CD4-positive, alpha-beta T cell (primary cell): ENCODE measurements at regions not wholly inside any gene's neighbourhood (a gene's known extent, or its start where the extent isn't known, plus 50 kb on each side); places are given as distances from the start of the nearest gene placed in this dataset.

ENCODE experiments used
- ATAC-seq: fragments of 200-7000 bp; cut with Tn5 transposase; one replicate; pipeline ENCODE4 v1.10.0; 2022; ENCODE audit warnings: mild to moderate bottlenecking; ENCODE audit not compliant: poor library complexity
- CTCF ChIA-PET: fragments of 350-600 bp; sonication (Branson Sonifier 250); formaldehyde crosslinking; loops from one replicate; lab custom pipeline; 2021; ENCODE audit warnings: antibody characterized with exemption, inconsistent platforms; lab: Charles Lee
- POLR2A ChIA-PET: fragments of 350-600 bp; sonication (Branson Sonifier 250); formaldehyde crosslinking; loops from one replicate; lab custom pipeline; 2021; ENCODE audit warnings: antibody characterized with exemption, inconsistent platforms; lab: Charles Lee
- DNase-seq, 14 experiments: peaks; one replicate each; pipeline ENCODE4 v3.0.0-alpha.2; 2013 to 2020; ENCODE audit warnings: mixed read lengths in 2 of 14
- H3K27ac ChIP-seq, 2 donors: one replicate each; pipeline versions ENCODE4 v1.5.1 to v1.7.0; 2013; ENCODE audit warnings: low read length in 2 of 2, low read depth in 1 of 2, mild to moderate bottlenecking in 1 of 2
- H3K27me3 ChIP-seq, 2 experiments: 1 replicate in 1 of 2; 2 replicates in 1 of 2; pipeline versions ENCODE4 v1.6.1 to v1.7.0; 2013; ENCODE audit warnings: low read length in 2 of 2, control low read depth in 1 of 2, mild to moderate bottlenecking in 1 of 2, moderate library complexity in 1 of 2; ENCODE audit not compliant: insufficient read depth in 2 of 2, control insufficient read depth in 1 of 2
- H3K36me3 ChIP-seq: one replicate; pipeline ENCODE4 v1.6.1; 2013; ENCODE audit warnings: low read length, control low read depth; ENCODE audit not compliant: insufficient read depth
- H3K4me1 ChIP-seq: one replicate; pipeline ENCODE4 v1.6.1; 2013; ENCODE audit warnings: low read length, control low read depth; ENCODE audit not compliant: insufficient read depth
- H3K4me3 ChIP-seq: one replicate; pipeline ENCODE4 v1.5.1; 2013; ENCODE audit warnings: mild to moderate bottlenecking, low read length, moderate library complexity
- H3K9me3 ChIP-seq, 2 experiments: 1 replicate in 1 of 2; 2 replicates in 1 of 2; pipeline versions ENCODE4 v1.6.1 to v1.7.0; 2013; ENCODE audit warnings: low read length in 2 of 2, mild to moderate bottlenecking in 2 of 2, control low read depth in 1 of 2, moderate library complexity in 1 of 2; ENCODE audit not compliant: control insufficient read depth in 1 of 2, insufficient read depth in 1 of 2
- H3K27ac Mint-ChIP-seq: one replicate; pipeline ENCODE4 v1.8.0; 2020; ENCODE audit warnings: mixed read lengths
- H3K27me3 Mint-ChIP-seq: one replicate; pipeline ENCODE4 v1.8.0; 2021; ENCODE audit warnings: mixed read lengths
- H3K36me3 Mint-ChIP-seq: one replicate; pipeline ENCODE4 v1.8.0; 2021; ENCODE audit warnings: low read depth, mixed read lengths
- H3K4me1 Mint-ChIP-seq: one replicate; pipeline ENCODE4 v1.8.0; 2021; ENCODE audit warnings: low read depth, mixed read lengths
- H3K4me3 Mint-ChIP-seq: one replicate; pipeline ENCODE4 v1.8.0; 2020; ENCODE audit warnings: mild to moderate bottlenecking, mixed read lengths
- H3K9me3 Mint-ChIP-seq: one replicate; pipeline ENCODE4 v1.8.0; 2020; ENCODE audit warnings: mixed read lengths
- intact Hi-C, 2 experiments: fragments of 100-400 bp; cut with DNase I in 1 of 2; cut with micrococcal nuclease in 1 of 2; formaldehyde crosslinking; loops; one replicate each; pipeline versions ENCODE4 v1.15.1 to v1.9.0; 2023 to 2025; cut with DNase I, micrococcal nuclease
- TF ChIP-seq, protein P1 (sequence below): fragments of 200-600 bp; IDR thresholded peaks from one replicate; pipeline ENCODE4 v1.8.0; 2022; ENCODE audit warnings: antibody characterized with exemption, mild to moderate bottlenecking

DNA sequence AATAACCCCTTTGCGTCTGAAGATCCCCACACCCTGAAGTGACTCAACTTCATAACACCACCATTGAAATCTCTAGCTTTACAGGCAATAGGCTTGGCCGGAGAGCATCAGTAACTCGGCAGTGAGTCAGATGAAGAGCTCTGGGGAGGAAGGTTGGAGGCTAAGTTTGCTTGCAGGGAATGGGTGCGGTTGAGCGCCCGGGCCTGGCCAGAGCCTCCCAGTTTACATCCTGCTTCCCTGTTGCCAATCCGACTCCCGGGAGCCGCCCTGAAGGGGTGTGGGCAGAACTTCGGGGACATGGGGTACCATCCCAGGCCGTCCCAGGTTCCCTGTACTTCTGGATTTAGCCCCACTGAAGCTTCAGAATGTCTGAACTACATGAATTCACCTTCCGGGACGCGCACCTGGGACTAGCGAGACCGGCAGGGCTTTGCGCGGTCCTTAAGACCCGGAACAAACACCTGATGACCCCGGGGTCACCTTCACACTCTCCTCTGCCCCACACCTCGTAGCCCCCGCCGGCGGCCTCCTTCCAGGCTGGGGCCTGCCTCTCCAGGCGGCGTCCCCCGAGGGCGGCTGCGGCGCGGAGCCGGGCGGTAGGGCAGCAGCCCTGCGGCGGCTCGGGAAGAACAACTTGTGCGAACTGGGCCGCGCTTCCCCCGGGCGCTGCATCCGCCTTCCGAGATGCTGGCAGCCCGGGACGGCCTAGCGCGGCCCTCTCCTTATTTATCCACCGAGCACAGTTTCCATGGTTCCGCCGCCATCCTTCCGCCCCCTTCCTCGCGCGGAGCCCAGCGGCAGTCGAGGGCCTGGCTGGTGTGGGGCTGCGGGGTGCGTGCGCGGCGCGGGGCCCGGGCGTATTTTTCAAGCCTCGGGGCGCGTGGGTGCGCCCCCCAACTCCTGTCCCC lies 56.6 kb upstream of the RREB1 start:
- Mint-ChIP-seq H3K9me3 (no peaks in the 10 kb centered on the region), H3K36me3 (no peaks in the 10 kb centered on the region), H3K27ac (peak overlapping the region; percentile 42), H3K27me3 (no peaks in the 10 kb centered on the region), H3K4me3 (peak overlapping the region; percentile 82), H3K4me1 (peaks cover 10% of the 10 kb centered on the region)
- Histone ChIP-seq H3K36me3 (no peaks in the 10 kb centered on the region), H3K9me3 (no peaks in the 10 kb centered on the region), H3K27ac (peak overlapping the region in 1 of 2 donors; percentile 59), H3K27me3 (no peaks in the 10 kb centered on the region), H3K4me1 (peaks cover 19% of the 10 kb centered on the region), H3K4me3 (peak overlapping the region; percentile 74)
- DNase-seq, result peak; percentile 10 to 68 (median 30)
- ChIA-PET POLR2A (interaction anchor here (0.8 to 3.7 kb wide), 8 partner anchors 16 to 77 kb away, joined by 3 to 22 read pairs (median 5); partner anchors contain the start of gene RREB1), CTCF (no interaction called here)
- intact Hi-C loops, result loop anchor here (2.0 to 5.0 kb wide), 4 partner anchors 36 to 91 kb away; partner anchors contain the start of gene RREB1 (in 1 of the 2)
- TF ChIP-seq, protein P1, sequence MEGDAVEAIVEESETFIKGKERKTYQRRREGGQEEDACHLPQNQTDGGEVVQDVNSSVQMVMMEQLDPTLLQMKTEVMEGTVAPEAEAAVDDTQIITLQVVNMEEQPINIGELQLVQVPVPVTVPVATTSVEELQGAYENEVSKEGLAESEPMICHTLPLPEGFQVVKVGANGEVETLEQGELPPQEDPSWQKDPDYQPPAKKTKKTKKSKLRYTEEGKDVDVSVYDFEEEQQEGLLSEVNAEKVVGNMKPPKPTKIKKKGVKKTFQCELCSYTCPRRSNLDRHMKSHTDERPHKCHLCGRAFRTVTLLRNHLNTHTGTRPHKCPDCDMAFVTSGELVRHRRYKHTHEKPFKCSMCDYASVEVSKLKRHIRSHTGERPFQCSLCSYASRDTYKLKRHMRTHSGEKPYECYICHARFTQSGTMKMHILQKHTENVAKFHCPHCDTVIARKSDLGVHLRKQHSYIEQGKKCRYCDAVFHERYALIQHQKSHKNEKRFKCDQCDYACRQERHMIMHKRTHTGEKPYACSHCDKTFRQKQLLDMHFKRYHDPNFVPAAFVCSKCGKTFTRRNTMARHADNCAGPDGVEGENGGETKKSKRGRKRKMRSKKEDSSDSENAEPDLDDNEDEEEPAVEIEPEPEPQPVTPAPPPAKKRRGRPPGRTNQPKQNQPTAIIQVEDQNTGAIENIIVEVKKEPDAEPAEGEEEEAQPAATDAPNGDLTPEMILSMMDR, result no peak
- ATAC-seq, result peak; percentile 53

DNA sequence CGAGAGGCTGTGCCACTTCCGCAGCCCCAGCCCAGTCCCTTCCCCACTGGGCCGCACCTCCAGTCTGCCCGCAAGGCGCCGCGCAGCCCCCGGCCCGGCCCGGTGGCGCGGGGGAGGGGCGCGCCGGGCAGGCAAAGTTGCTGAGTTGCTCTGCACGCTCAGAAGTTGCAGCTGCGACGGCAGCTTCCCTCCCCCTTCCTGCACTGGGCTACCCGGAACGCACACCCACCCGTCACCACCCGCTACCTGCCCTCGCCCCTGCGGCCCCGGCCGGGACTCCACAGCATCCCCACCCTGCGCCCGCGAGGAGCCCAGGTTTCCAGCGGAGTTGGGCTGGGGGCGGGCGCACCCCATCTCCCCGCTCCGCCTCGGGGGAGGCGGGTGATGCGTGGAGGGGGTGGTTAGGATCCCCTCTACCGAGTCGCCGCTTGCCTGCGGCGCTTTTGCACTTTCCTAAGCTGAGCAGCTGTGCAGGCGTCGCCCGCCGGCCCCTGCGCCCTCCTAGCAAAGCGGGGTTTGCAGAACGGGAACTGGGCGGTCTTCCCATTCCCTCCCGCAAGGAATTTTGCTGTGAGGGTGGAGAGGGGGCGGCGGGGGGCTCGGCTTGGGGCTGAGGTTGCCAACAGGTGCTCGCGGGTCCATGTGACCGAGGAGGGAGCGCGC lies 55.9 kb upstream of the RREB1 start:
- H3K4me1 Mint-ChIP-seq, result peaks cover 15% of the 10 kb centered on the region
- peak overlapping the region; percentile 79 for H3K4me3 Mint-ChIP-seq
- CTCF ChIA-PET, result no interaction called here
- no peaks in the 10 kb centered on the region for H3K27me3 Mint-ChIP-seq
- H3K27ac ChIP-seq, result peak overlapping the region in 1 of 2 donors; percentile 59
- POLR2A ChIA-PET, result interaction anchor here (0.7 to 3.7 kb wide), 11 partner anchors 9 to 397 kb away, joined by 3 to 22 read pairs (median 4); partner anchors contain the start of gene RREB1
- intact Hi-C loops, result loop anchor here (2.0 to 5.0 kb wide), 4 partner anchors 35 to 90 kb away; partner anchors contain the start of gene RREB1 (in 2 of the 2)
- no peak overlapping the region for H3K27ac Mint-ChIP-seq
- H3K9me3 ChIP-seq, result no peaks in the 10 kb centered on the region
- H3K4me1 ChIP-seq, result peaks cover 19% of the 10 kb centered on the region
- H3K36me3 Mint-ChIP-seq, result no peaks in the 10 kb centered on the region
- H3K36me3 ChIP-seq, result no peaks in the 10 kb centered on the region
- H3K9me3 Mint-ChIP-seq, result no peaks in the 10 kb centered on the region
- ATAC-seq (peak; percentile 73), DNase-seq (peak; percentile 29 to 79 (median 53))
- H3K27me3 ChIP-seq, result no peaks in the 10 kb centered on the region
- peak overlapping the region; percentile 74 for H3K4me3 ChIP-seq
- TF ChIP-seq, protein P1, result no peak

DNA sequence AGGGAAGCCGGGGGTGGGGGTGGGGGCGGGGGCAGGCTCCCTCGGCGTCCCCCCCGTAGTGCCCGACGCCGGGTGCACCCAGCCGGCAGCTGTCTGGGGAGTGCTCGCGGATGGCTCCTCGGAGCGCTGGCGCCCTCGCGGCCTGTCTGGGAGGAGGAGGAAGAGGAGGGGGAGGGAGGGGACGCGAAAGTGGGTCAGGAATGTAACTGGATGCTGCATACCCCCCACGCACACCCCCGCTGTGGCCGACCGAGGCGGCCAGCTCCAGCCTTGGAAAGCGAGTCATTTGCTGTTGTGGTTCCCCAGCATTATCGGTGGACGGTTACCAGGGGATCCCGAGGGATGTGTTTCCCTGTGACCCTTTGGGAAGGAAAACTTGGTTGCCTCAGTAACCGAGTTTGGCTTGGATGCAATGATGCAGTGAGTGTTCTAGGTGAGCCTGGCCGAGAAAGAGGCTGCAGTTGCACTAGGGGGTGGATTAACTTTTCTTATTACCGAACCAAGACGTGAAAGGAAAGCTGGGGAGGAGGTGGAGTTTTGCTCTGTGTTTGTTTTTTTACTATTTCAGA lies 55.2 kb upstream of the RREB1 start:
- Mint-ChIP-seq H3K36me3 (no peaks in the 10 kb centered on the region), H3K27ac (peak overlapping the region; percentile 79), H3K9me3 (no peaks in the 10 kb centered on the region), H3K4me1 (peaks cover 15% of the 10 kb centered on the region), H3K4me3 (peak overlapping the region; percentile 88), H3K27me3 (no peaks in the 10 kb centered on the region)
- Histone ChIP-seq H3K27ac (peak overlapping the region in 1 of 2 donors; percentile 12), H3K4me1 (peaks cover 19% of the 10 kb centered on the region), H3K36me3 (no peaks in the 10 kb centered on the region), H3K27me3 (no peaks in the 10 kb centered on the region), H3K4me3 (peak overlapping the region; percentile 74), H3K9me3 (no peaks in the 10 kb centered on the region)
- DNase-seq (peak in 11 of 14 experiments; percentile 2 to 50 (median 13)), ATAC-seq (peak; percentile 45)
- TF ChIP-seq, protein P1, result no peak
- intact Hi-C loops, result loop anchor here (2.0 to 5.0 kb wide), 4 partner anchors 35 to 90 kb away; partner anchors contain the start of gene RREB1 (in 1 of the 2)
- POLR2A ChIA-PET, result interaction anchor here (0.6 to 3.7 kb wide), 13 partner anchors 9 to 398 kb away, joined by 3 to 22 read pairs (median 4); partner anchors contain the start of gene RREB1
- CTCF ChIA-PET, result no interaction called here
